Ovary (tissue), 7 donors: ENCODE measurements at regions not wholly inside any gene's neighbourhood (a gene's known extent, or its start where the extent isn't known, plus 50 kb on each side); places are given as distances from the start of the nearest gene placed in this dataset.

Experiments used
- DNase-seq, 5 donors: peaks; one replicate each; pipeline ENCODE4 v3.0.0-alpha.2; 2019 to 2020
- H3K27ac ChIP-seq, 2 donors: fragments of 200-600 bp; one replicate each; pipeline versions ENCODE4 v1.5.1 to v1.8.0; 2019 to 2022
- H3K27me3 ChIP-seq: fragments of 200-600 bp; one replicate; pipeline ENCODE4 v1.8.0; 2022
- H3K36me3 ChIP-seq: fragments of 200-600 bp; sonication (generic); one replicate; pipeline ENCODE4 v1.5.1; 2019
- H3K4me1 ChIP-seq: one replicate; pipeline ENCODE4 v1.8.1; 2013; ENCODE audit warnings: mild to moderate bottlenecking, moderate library complexity; ENCODE audit not compliant: insufficient read depth
- H3K4me3 ChIP-seq: fragments of 200-600 bp; sonication (generic); one replicate; pipeline ENCODE4 v1.5.1; 2017
- H3K9me3 ChIP-seq, 2 donors: fragments of 200-600 bp in 1 of 2; sonication (generic) in 1 of 2; one replicate each; pipeline versions ENCODE4 v1.5.1 to v1.8.1; 2013 to 2019; ENCODE audit warnings: mild to moderate bottlenecking in 1 of 2, moderate library complexity in 1 of 2
- EP300 ChIP-seq: sonication (generic); formaldehyde crosslinking; IDR thresholded peaks from one replicate; pipeline ENCODE4 v1.6.1; 2017; ENCODE audit warnings: antibody characterized with exemption
- POLR2A ChIP-seq: fragments of 450-650 bp; IDR thresholded peaks from one replicate; pipeline ENCODE4 v1.6.1; 2017; ENCODE audit warnings: antibody characterized with exemption, mild to moderate bottlenecking, moderate library complexity
- WGBS, 3 donors: extraction: QIAGEN DNeasy Blood & Tissue Kit in 1 of 3; methylation state at CpG; one replicate each; pipeline versions ENCODE4 v1.1.5 to v1.1.7; 2013 to 2017; 5-methylcytosine and 5-hydroxymethylcytosine counted together
- intact Hi-C, 4 donors: fragments of 100-400 bp; cut with DNase I; formaldehyde crosslinking; loops; one replicate each; pipeline versions ENCODE4 v1.11.0 to v1.15.1; 2022 to 2023
- TF ChIP-seq, protein P1 (sequence below), 3 donors: fragments of 450-650 bp in 2 of 3; fragments of 200-600 bp in 1 of 3; IDR thresholded peaks; one replicate each; pipeline versions ENCODE4 v1.5.1 to v1.8.0; 2016 to 2022; ENCODE audit warnings: antibody characterized with exemption in 3 of 3, mild to moderate bottlenecking in 1 of 3
- donor health status: DM: no; HTN: no; CAD: no; lungs with moderate emphysema.
- donor health status: DM: no; HTN: no; CAD: no.
- donor health status: Bipolar disorder and iron deficiency.
- donor health status: DM: no; HTN: no; CAD: no.
- donor health status: DM: yes; HTN: yes; CAD: no.

- H3K27me3 ChIP-seq, result no peaks in the 10 kb centered on the region
- H3K4me3 ChIP-seq, result no peak overlapping the region
- DNase-seq, result no peak
- WGBS, 3 donors, result 71 to 73% (median 72%) methylated on average over 9 of the region's 9 CpGs
- H3K4me1 ChIP-seq, result no peaks in the 10 kb centered on the region
- TF ChIP-seq, protein P1, sequence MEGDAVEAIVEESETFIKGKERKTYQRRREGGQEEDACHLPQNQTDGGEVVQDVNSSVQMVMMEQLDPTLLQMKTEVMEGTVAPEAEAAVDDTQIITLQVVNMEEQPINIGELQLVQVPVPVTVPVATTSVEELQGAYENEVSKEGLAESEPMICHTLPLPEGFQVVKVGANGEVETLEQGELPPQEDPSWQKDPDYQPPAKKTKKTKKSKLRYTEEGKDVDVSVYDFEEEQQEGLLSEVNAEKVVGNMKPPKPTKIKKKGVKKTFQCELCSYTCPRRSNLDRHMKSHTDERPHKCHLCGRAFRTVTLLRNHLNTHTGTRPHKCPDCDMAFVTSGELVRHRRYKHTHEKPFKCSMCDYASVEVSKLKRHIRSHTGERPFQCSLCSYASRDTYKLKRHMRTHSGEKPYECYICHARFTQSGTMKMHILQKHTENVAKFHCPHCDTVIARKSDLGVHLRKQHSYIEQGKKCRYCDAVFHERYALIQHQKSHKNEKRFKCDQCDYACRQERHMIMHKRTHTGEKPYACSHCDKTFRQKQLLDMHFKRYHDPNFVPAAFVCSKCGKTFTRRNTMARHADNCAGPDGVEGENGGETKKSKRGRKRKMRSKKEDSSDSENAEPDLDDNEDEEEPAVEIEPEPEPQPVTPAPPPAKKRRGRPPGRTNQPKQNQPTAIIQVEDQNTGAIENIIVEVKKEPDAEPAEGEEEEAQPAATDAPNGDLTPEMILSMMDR (IDR thresholded peaks at IDR 0.05), result no peak
- TF ChIP-seq POLR2A (no peak), EP300 (no peak)
- H3K36me3 ChIP-seq, result no peaks in the 10 kb centered on the region
- intact Hi-C loops, result no loop called here
- peaks cover 0 to 9% of the 10 kb centered on the region in 2 donors for H3K9me3 ChIP-seq
- H3K27ac ChIP-seq, result no peak overlapping the region
These were observed 130.3 kb upstream of the FOXF1 start for GRCh38 chr16:86380030-86380429.

GRCh38 chr16:86381491-86381890 is 128.8 kb upstream of the FOXF1 start:
- no peak overlapping the region for H3K4me3 ChIP-seq
- intact Hi-C loops, result no loop called here
- no peaks in the 10 kb centered on the region for H3K27me3 ChIP-seq
- no peaks in the 10 kb centered on the region for H3K36me3 ChIP-seq
- TF ChIP-seq POLR2A, result no peak
- TF ChIP-seq, protein P1 (IDR thresholded peaks at IDR 0.05), result no peak
- TF ChIP-seq EP300, result no peak
- H3K4me1 ChIP-seq, result no peaks in the 10 kb centered on the region
- DNase-seq, result no peak
- H3K9me3 ChIP-seq, result peaks cover 0 to 9% of the 10 kb centered on the region in 2 donors
- H3K27ac ChIP-seq, result no peak overlapping the region
- 78 to 85% (median 83%) methylated on average over 7 of the region's 7 CpGs for WGBS, 3 donors

- intact Hi-C loops, result no loop called here
- Histone ChIP-seq H3K4me1 (no peaks in the 10 kb centered on the region), H3K9me3 (peaks cover 0 to 9% of the 10 kb centered on the region in 2 donors), H3K4me3 (no peak overlapping the region), H3K27me3 (no peaks in the 10 kb centered on the region), H3K27ac (no peak overlapping the region), H3K36me3 (no peaks in the 10 kb centered on the region)
- no peak for DNase-seq
- WGBS, 3 donors, result 77 to 78% (median 77%) methylated on average over 16 to 17 of the region's 17 CpGs
- TF ChIP-seq POLR2A (no peak), EP300 (no peak)
- TF ChIP-seq, protein P1 (IDR thresholded peaks at IDR 0.05), result no peak
These were observed 128.1 kb upstream of the FOXF1 start for GRCh38 chr16:86382067-86382773.

DNA sequence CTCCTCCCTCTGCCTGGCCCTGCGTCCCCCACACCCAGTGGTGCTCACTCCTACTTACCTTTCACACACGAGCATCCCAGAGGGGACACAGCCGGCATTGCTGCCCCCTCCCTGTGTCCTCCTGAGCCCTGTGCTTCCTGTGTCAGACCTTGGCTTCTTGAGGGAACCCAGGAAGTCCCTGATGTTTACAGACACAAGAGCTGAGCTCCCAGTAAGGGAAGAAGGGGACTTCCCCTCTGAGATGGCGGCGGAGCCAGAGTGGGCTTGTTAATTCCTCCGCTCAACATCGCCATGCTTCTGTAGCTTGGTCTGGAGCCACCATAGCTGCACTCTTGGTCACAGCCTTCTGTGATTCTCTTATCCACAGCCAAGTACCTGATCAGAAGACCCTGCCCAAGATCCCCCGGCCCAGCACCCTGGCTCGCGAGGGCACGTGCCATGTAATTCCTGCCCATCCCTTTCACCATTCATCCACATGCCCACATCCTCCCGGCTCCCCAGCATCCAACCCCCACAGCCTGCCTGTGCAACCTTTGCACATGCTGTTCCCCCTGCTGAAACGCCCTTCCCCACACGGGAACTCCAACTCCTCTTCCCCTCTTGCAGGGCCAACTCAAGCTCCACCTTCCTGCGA is 127.4 kb upstream of the FOXF1 start:
- 72 to 78% (median 73%) methylated on average over 15 of the region's 15 CpGs for WGBS, 3 donors
- Histone ChIP-seq H3K4me1 (no peaks in the 10 kb centered on the region), H3K36me3 (no peaks in the 10 kb centered on the region), H3K9me3 (peaks cover 0 to 9% of the 10 kb centered on the region in 2 donors), H3K4me3 (no peak overlapping the region), H3K27ac (no peak overlapping the region), H3K27me3 (no peaks in the 10 kb centered on the region)
- no peak for DNase-seq
- intact Hi-C loops, result no loop called here
- TF ChIP-seq, protein P1 (IDR thresholded peaks at IDR 0.05), result no peak
- TF ChIP-seq EP300, result no peak
- no peak for TF ChIP-seq POLR2A
